H1 (cell line): ENCODE measurements at regions not wholly inside any gene's neighbourhood (a gene's known extent, or its start where the extent isn't known, plus 50 kb on each side); places are given as distances from the start of the nearest gene placed in this dataset.

Source experiments
- ASH2L ChIP-seq: fragments of 200-600, 300-600 bp; sonication (generic); IDR thresholded peaks from one replicate; pipeline ENCODE4 v1.7.1; 2017; ENCODE audit warnings: low read length
- ATF2 ChIP-seq: IDR thresholded peaks from 2 replicates; pipeline ENCODE4 v1.6.1; 2012; ENCODE audit warnings: low read length, inconsistent platforms
- JUND ChIP-seq: IDR thresholded peaks from 2 replicates; pipeline ENCODE4 v1.6.1; 2011; ENCODE audit warnings: mild to moderate bottlenecking, improper control_type of control experiment, low read length
- TCF12 ChIP-seq: IDR thresholded peaks from 2 replicates; pipeline ENCODE4 v1.6.1; 2011; ENCODE audit warnings: low read depth, mild to moderate bottlenecking, low read length

GRCh38 chr2:4358837-4359236 is 655.5 kb downstream of the DCDC2C start (continued):
- TF ChIP-seq ATF2 (no peak), ASH2L (no peak), JUND (no peak), TCF12 (no peak)
- TF ChIP-seq, all 59 proteins: peak for 0
